Ovary (tissue), 3 donors: ENCODE measurements at regions not wholly inside any gene's neighbourhood (a gene's known extent, or its start where the extent isn't known, plus 50 kb on each side); places are given as distances from the start of the nearest gene placed in this dataset.
"Not testable (repeated sequence)": the region's sequence is repeated elsewhere in the genome, so short reads cannot be mapped to it uniquely, and the experiment has no call there.

ENCODE experiments used
- POLR2A ChIP-seq: fragments of 450-650 bp; IDR thresholded peaks from one replicate; pipeline ENCODE4 v1.6.1; 2017; ENCODE audit warnings: antibody characterized with exemption, mild to moderate bottlenecking, moderate library complexity
- TF ChIP-seq, protein P1 (sequence below), 3 donors: fragments of 450-650 bp in 2 of 3; fragments of 200-600 bp in 1 of 3; IDR thresholded peaks; one replicate each; pipeline versions ENCODE4 v1.5.1 to v1.8.0; 2016 to 2022; ENCODE audit warnings: antibody characterized with exemption in 3 of 3, mild to moderate bottlenecking in 1 of 3
- donor health status: DM: no; HTN: no; CAD: no.

DNA sequence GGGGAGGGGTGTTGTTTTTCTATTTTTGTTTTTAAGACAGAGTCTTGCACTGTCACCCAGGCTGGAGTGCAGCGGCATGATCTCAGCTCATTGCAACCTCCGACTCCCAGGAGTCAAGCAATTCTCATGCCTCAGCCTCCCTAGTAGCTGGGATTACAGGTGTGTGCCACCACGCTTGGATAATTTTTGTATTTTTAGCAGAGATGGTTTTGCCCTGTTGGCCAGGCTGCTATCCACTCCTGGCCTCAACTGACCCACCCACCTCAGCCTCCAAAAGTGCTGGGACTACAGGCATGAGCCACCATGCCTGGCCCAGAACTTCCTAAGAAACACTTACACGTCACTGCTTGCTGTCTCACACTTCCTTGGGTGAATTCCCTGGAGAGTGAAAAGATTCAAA lies 54.8 kb upstream of the CDYL start:
- TF ChIP-seq POLR2A, result not testable (repeated sequence)
- TF ChIP-seq, protein P1, sequence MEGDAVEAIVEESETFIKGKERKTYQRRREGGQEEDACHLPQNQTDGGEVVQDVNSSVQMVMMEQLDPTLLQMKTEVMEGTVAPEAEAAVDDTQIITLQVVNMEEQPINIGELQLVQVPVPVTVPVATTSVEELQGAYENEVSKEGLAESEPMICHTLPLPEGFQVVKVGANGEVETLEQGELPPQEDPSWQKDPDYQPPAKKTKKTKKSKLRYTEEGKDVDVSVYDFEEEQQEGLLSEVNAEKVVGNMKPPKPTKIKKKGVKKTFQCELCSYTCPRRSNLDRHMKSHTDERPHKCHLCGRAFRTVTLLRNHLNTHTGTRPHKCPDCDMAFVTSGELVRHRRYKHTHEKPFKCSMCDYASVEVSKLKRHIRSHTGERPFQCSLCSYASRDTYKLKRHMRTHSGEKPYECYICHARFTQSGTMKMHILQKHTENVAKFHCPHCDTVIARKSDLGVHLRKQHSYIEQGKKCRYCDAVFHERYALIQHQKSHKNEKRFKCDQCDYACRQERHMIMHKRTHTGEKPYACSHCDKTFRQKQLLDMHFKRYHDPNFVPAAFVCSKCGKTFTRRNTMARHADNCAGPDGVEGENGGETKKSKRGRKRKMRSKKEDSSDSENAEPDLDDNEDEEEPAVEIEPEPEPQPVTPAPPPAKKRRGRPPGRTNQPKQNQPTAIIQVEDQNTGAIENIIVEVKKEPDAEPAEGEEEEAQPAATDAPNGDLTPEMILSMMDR (IDR thresholded peaks at IDR 0.05), result not testable (repeated sequence)
